PFSK-1 (cell line): ENCODE measurements at regions not wholly inside any gene's neighbourhood (a gene's known extent, or its start where the extent isn't known, plus 50 kb on each side); places are given as distances from the start of the nearest gene placed in this dataset.

Source experiments
- FOXP2 ChIP-seq: optimal IDR thresholded peaks from 2 replicates; pipeline ENCODE3; 2011; ENCODE audit warnings: borderline replicate concordance, control low read depth, inconsistent platforms; ENCODE audit not compliant: insufficient read depth; ENCODE audit errors: extremely low read length, extremely low read depth
- POLR2AphosphoS5 ChIP-seq: IDR thresholded peaks from 2 replicates; pipeline ENCODE4 v1.6.1; 2012; ENCODE audit warnings: low read depth, mild to moderate bottlenecking, control low read depth, low read length, moderate library complexity
- SIN3A ChIP-seq: IDR thresholded peaks from 2 replicates; pipeline ENCODE4 v1.6.1; 2012; ENCODE audit warnings: mild to moderate bottlenecking, low read length, moderate library complexity, borderline replicate concordance; ENCODE audit not compliant: insufficient read depth
- TAF1 ChIP-seq: IDR thresholded peaks from 2 replicates; pipeline ENCODE4 v1.6.1; 2012; ENCODE audit warnings: low read length, control low read depth, borderline replicate concordance; ENCODE audit not compliant: insufficient read depth
- TF ChIP-seq, protein P1 (sequence below), 2 experiments: IDR thresholded peaks; 2 replicates each; pipeline versions ENCODE4 v1.6.1 to v1.8.0; 2011 to 2012; ENCODE audit warnings: low read depth in 2 of 2, low read length in 2 of 2, control low read depth in 1 of 2, inconsistent platforms in 1 of 2, mild to moderate bottlenecking in 1 of 2, moderate library complexity in 1 of 2; ENCODE audit not compliant: insufficient read depth in 1 of 2

DNA sequence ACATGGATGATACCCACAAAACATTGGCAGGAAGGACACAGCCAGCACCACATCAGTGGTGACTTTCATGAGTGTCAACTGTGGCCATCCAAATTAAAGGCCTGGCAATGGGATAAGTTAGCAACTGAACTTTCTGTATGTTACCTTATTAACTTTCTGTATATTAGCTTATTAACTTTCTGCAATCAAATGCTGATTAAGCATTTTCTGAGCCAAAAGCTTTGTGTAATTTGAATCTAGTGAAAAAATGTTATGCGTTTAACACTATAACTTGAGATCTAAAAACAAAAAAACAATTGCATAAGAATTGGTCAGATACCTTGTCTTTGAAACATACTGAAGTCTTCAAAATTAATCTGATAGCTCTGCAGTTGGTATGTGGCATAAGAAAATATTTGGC lies 159.3 kb downstream of the ZNF33B start:
- TF ChIP-seq POLR2AphosphoS5 (no peak), FOXP2 (no peak), TAF1 (no peak), SIN3A (no peak)
- TF ChIP-seq, protein P1, sequence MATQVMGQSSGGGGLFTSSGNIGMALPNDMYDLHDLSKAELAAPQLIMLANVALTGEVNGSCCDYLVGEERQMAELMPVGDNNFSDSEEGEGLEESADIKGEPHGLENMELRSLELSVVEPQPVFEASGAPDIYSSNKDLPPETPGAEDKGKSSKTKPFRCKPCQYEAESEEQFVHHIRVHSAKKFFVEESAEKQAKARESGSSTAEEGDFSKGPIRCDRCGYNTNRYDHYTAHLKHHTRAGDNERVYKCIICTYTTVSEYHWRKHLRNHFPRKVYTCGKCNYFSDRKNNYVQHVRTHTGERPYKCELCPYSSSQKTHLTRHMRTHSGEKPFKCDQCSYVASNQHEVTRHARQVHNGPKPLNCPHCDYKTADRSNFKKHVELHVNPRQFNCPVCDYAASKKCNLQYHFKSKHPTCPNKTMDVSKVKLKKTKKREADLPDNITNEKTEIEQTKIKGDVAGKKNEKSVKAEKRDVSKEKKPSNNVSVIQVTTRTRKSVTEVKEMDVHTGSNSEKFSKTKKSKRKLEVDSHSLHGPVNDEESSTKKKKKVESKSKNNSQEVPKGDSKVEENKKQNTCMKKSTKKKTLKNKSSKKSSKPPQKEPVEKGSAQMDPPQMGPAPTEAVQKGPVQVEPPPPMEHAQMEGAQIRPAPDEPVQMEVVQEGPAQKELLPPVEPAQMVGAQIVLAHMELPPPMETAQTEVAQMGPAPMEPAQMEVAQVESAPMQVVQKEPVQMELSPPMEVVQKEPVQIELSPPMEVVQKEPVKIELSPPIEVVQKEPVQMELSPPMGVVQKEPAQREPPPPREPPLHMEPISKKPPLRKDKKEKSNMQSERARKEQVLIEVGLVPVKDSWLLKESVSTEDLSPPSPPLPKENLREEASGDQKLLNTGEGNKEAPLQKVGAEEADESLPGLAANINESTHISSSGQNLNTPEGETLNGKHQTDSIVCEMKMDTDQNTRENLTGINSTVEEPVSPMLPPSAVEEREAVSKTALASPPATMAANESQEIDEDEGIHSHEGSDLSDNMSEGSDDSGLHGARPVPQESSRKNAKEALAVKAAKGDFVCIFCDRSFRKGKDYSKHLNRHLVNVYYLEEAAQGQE (IDR thresholded peaks at IDR 0.05; ENCODE audit: insufficient read depth in 1 of 2, low read depth in 2 of 2, low read length in 2 of 2): no peak
